ENCODE measurements at regions not wholly inside any gene's neighbourhood (a gene's known extent, or its start where the extent isn't known, plus 50 kb on each side); places are given as distances from the start of the nearest gene placed in this dataset.

- TF ChIP-seq CTCF (IDR thresholded peaks at IDR 0.05) (no peak), EZH2 (IDR thresholded peaks at IDR 0.05; ENCODE audit: borderline replicate concordance, insufficient read depth, low read depth, low read length, poor library complexity, severe bottlenecking) (no peak)
Measured at GRCh38 chr15:98257290-98257689, 296.8 kb downstream of the ARRDC4 start.
